ENCODE measurements at regions not wholly inside any gene's neighbourhood (a gene's known extent, or its start where the extent isn't known, plus 50 kb on each side); places are given as distances from the start of the nearest gene placed in this dataset.

DNA sequence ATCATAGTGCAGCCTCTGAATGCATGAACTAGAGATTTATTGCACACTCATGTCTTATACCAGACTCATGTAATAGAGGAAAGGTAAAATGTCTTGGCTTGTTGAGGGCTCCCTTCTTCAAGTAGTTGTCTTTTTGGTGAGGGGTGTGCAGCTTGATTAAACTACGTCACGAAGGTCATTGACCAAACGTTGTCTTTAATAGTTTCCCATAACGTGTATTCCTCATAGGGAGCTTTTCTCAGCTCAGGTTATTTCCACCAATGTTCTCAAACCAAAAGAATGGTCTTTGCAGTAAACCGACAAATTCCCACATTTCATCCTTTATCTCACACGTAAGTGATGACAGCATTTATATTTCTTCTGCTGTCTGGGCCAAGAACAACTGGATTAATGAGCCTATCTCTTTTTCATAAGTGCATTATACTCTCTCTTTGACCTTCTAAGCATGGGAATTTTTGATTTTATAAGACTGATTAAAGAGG, 547.7 kb upstream of the ZEB2 start:
- TF ChIP-seq PPARA (CRISPR knock-in tag; IDR thresholded peaks at IDR 0.05; ENCODE audit: borderline replicate concordance) (no peak), OSR1 (CRISPR knock-in tag; IDR thresholded peaks at IDR 0.05) (no peak), SNAI2 (CRISPR knock-in tag; IDR thresholded peaks at IDR 0.05) (no peak), RARB (CRISPR knock-in tag; IDR thresholded peaks at IDR 0.05) (no peak), TCF4 (CRISPR knock-in tag; IDR thresholded peaks at IDR 0.05; ENCODE audit: borderline replicate concordance) (no peak), ZNF565 (CRISPR knock-in tag; conservative IDR thresholded peaks at IDR 0.05; ENCODE audit: low read depth) (no peak), TOX (CRISPR knock-in tag; IDR thresholded peaks at IDR 0.05; ENCODE audit: borderline replicate concordance) (no peak), CSDC2 (CRISPR knock-in tag; IDR thresholded peaks at IDR 0.05) (no peak), ZFP3 (CRISPR knock-in tag; IDR thresholded peaks at IDR 0.05) (no peak)
- TF ChIP-seq, protein P1, sequence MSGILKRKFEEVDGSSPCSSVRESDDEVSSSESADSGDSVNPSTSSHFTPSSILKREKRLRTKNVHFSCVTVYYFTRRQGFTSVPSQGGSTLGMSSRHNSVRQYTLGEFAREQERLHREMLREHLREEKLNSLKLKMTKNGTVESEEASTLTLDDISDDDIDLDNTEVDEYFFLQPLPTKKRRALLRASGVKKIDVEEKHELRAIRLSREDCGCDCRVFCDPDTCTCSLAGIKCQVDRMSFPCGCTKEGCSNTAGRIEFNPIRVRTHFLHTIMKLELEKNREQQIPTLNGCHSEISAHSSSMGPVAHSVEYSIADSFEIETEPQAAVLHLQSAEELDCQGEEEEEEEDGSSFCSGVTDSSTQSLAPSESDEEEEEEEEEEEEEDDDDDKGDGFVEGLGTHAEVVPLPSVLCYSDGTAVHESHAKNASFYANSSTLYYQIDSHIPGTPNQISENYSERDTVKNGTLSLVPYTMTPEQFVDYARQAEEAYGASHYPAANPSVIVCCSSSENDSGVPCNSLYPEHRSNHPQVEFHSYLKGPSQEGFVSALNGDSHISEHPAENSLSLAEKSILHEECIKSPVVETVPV (CRISPR knock-in tag; IDR thresholded peaks at IDR 0.05): no peak
- TF ChIP-seq, protein P2, sequence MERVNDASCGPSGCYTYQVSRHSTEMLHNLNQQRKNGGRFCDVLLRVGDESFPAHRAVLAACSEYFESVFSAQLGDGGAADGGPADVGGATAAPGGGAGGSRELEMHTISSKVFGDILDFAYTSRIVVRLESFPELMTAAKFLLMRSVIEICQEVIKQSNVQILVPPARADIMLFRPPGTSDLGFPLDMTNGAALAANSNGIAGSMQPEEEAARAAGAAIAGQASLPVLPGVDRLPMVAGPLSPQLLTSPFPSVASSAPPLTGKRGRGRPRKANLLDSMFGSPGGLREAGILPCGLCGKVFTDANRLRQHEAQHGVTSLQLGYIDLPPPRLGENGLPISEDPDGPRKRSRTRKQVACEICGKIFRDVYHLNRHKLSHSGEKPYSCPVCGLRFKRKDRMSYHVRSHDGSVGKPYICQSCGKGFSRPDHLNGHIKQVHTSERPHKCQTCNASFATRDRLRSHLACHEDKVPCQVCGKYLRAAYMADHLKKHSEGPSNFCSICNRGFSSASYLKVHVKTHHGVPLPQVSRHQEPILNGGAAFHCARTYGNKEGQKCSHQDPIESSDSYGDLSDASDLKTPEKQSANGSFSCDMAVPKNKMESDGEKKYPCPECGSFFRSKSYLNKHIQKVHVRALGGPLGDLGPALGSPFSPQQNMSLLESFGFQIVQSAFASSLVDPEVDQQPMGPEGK (CRISPR knock-in tag; IDR thresholded peaks at IDR 0.05; ENCODE audit: borderline replicate concordance): no peak
- TF ChIP-seq, protein P3, sequence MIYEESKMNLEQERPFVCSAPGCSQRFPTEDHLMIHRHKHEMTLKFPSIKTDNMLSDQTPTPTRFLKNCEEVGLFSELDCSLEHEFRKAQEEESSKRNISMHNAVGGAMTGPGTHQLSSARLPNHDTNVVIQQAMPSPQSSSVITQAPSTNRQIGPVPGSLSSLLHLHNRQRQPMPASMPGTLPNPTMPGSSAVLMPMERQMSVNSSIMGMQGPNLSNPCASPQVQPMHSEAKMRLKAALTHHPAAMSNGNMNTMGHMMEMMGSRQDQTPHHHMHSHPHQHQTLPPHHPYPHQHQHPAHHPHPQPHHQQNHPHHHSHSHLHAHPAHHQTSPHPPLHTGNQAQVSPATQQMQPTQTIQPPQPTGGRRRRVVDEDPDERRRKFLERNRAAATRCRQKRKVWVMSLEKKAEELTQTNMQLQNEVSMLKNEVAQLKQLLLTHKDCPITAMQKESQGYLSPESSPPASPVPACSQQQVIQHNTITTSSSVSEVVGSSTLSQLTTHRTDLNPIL (CRISPR knock-in tag; IDR thresholded peaks at IDR 0.05; ENCODE audit: low read depth): no peak
- TF ChIP-seq, protein P4, sequence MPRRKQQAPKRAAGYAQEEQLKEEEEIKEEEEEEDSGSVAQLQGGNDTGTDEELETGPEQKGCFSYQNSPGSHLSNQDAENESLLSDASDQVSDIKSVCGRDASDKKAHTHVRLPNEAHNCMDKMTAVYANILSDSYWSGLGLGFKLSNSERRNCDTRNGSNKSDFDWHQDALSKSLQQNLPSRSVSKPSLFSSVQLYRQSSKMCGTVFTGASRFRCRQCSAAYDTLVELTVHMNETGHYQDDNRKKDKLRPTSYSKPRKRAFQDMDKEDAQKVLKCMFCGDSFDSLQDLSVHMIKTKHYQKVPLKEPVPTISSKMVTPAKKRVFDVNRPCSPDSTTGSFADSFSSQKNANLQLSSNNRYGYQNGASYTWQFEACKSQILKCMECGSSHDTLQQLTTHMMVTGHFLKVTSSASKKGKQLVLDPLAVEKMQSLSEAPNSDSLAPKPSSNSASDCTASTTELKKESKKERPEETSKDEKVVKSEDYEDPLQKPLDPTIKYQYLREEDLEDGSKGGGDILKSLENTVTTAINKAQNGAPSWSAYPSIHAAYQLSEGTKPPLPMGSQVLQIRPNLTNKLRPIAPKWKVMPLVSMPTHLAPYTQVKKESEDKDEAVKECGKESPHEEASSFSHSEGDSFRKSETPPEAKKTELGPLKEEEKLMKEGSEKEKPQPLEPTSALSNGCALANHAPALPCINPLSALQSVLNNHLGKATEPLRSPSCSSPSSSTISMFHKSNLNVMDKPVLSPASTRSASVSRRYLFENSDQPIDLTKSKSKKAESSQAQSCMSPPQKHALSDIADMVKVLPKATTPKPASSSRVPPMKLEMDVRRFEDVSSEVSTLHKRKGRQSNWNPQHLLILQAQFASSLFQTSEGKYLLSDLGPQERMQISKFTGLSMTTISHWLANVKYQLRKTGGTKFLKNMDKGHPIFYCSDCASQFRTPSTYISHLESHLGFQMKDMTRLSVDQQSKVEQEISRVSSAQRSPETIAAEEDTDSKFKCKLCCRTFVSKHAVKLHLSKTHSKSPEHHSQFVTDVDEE (CRISPR knock-in tag; IDR thresholded peaks at IDR 0.05): no peak
